ENCODE measurements at regions not wholly inside any gene's neighbourhood (a gene's known extent, or its start where the extent isn't known, plus 50 kb on each side); places are given as distances from the start of the nearest gene placed in this dataset.
A peak's percentile ranks its signal among the peaks of the same experiment; 100 is the strongest.

DNA sequence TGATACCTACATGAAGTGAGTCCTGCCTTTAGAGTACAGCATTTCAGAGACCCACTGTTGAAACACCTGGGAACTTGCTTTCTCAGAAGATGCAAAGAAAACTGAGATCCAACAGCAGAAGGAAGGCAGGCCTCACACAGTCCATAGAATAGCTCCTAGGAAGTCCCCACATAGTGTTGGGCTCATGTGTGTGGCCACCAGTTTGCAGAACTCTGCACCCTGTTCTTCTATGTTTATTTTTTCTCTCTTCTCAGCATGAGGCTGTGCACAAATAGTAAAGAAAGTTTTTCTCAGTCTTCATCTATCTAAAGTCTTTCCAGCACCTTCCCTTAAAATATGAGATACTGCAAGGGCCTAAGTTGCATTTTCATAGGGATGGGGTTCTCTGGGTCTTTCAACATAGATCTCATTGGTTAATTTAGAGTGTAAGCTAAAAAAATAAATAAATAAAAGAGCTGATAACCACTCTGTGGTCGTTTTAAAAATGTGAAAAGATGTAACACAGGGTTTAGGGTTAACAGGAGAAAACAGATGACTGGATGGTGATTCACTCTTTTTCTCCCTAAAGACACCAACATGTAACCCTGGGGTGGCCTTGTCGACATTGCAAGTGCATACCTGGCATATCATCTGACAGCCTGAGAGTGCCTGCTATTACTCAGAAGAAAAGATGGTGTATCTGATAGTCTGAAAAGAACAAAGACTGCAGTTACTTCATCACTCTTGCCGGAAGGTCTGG lies 94.6 kb downstream of the ZC3H11B start:
- Mint-ChIP-seq H3K27ac (no peak overlapping the region), H3K27me3 (ENCODE audit: low read depth) (no peaks in the 10 kb centered on the region), H3K4me3 (no peak overlapping the region), H3K36me3 (no peaks in the 10 kb centered on the region), H3K4me1 (peaks cover 8% of the 10 kb centered on the region), H3K9me3 (no peaks in the 10 kb centered on the region)
- DNase-seq (ENCODE audit: low spot score) (no peak), ATAC-seq (no peak)
- ChIA-PET POLR2A (no interaction called here), CTCF (no interaction called here)
- no peak for TF ChIP-seq ELF4 (CRISPR knock-in tag; IDR thresholded peaks at IDR 0.05; ENCODE audit: low read depth)
- TF ChIP-seq OVOL2 (CRISPR knock-in tag; IDR thresholded peaks at IDR 0.05; ENCODE audit: borderline replicate concordance) = no peak
- TF ChIP-seq NFE2L1 (CRISPR knock-in tag; IDR thresholded peaks at IDR 0.05) = no peak
- no peak for TF ChIP-seq FOXP1 (CRISPR knock-in tag; IDR thresholded peaks at IDR 0.05; ENCODE audit: borderline replicate concordance)
- no peak for TF ChIP-seq FOXK1 (CRISPR knock-in tag; IDR thresholded peaks at IDR 0.05)
- TF ChIP-seq, protein P1, sequence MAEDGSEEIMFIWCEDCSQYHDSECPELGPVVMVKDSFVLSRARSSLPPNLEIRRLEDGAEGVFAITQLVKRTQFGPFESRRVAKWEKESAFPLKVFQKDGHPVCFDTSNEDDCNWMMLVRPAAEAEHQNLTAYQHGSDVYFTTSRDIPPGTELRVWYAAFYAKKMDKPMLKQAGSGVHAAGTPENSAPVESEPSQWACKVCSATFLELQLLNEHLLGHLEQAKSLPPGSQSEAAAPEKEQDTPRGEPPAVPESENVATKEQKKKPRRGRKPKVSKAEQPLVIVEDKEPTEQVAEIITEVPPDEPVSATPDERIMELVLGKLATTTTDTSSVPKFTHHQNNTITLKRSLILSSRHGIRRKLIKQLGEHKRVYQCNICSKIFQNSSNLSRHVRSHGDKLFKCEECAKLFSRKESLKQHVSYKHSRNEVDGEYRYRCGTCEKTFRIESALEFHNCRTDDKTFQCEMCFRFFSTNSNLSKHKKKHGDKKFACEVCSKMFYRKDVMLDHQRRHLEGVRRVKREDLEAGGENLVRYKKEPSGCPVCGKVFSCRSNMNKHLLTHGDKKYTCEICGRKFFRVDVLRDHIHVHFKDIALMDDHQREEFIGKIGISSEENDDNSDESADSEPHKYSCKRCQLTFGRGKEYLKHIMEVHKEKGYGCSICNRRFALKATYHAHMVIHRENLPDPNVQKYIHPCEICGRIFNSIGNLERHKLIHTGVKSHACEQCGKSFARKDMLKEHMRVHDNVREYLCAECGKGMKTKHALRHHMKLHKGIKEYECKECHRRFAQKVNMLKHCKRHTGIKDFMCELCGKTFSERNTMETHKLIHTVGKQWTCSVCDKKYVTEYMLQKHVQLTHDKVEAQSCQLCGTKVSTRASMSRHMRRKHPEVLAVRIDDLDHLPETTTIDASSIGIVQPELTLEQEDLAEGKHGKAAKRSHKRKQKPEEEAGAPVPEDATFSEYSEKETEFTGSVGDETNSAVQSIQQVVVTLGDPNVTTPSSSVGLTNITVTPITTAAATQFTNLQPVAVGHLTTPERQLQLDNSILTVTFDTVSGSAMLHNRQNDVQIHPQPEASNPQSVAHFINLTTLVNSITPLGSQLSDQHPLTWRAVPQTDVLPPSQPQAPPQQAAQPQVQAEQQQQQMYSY (CRISPR knock-in tag; IDR thresholded peaks at IDR 0.05) = no peak
- TF ChIP-seq HMGA2 (CRISPR knock-in tag; IDR thresholded peaks at IDR 0.05) = no peak
- TF ChIP-seq, protein P2, sequence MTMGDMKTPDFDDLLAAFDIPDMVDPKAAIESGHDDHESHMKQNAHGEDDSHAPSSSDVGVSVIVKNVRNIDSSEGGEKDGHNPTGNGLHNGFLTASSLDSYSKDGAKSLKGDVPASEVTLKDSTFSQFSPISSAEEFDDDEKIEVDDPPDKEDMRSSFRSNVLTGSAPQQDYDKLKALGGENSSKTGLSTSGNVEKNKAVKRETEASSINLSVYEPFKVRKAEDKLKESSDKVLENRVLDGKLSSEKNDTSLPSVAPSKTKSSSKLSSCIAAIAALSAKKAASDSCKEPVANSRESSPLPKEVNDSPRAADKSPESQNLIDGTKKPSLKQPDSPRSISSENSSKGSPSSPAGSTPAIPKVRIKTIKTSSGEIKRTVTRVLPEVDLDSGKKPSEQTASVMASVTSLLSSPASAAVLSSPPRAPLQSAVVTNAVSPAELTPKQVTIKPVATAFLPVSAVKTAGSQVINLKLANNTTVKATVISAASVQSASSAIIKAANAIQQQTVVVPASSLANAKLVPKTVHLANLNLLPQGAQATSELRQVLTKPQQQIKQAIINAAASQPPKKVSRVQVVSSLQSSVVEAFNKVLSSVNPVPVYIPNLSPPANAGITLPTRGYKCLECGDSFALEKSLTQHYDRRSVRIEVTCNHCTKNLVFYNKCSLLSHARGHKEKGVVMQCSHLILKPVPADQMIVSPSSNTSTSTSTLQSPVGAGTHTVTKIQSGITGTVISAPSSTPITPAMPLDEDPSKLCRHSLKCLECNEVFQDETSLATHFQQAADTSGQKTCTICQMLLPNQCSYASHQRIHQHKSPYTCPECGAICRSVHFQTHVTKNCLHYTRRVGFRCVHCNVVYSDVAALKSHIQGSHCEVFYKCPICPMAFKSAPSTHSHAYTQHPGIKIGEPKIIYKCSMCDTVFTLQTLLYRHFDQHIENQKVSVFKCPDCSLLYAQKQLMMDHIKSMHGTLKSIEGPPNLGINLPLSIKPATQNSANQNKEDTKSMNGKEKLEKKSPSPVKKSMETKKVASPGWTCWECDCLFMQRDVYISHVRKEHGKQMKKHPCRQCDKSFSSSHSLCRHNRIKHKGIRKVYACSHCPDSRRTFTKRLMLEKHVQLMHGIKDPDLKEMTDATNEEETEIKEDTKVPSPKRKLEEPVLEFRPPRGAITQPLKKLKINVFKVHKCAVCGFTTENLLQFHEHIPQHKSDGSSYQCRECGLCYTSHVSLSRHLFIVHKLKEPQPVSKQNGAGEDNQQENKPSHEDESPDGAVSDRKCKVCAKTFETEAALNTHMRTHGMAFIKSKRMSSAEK (CRISPR knock-in tag; IDR thresholded peaks at IDR 0.05; ENCODE audit: borderline replicate concordance) = no peak
- no peak for TF ChIP-seq NR2C2 (CRISPR knock-in tag; IDR thresholded peaks at IDR 0.05)
- TF ChIP-seq CREM (CRISPR knock-in tag; IDR thresholded peaks at IDR 0.05) = no peak
- TF ChIP-seq, protein P3, sequence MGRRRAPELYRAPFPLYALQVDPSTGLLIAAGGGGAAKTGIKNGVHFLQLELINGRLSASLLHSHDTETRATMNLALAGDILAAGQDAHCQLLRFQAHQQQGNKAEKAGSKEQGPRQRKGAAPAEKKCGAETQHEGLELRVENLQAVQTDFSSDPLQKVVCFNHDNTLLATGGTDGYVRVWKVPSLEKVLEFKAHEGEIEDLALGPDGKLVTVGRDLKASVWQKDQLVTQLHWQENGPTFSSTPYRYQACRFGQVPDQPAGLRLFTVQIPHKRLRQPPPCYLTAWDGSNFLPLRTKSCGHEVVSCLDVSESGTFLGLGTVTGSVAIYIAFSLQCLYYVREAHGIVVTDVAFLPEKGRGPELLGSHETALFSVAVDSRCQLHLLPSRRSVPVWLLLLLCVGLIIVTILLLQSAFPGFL (CRISPR knock-in tag; IDR thresholded peaks at IDR 0.05; ENCODE audit: borderline replicate concordance) = no peak

DNA sequence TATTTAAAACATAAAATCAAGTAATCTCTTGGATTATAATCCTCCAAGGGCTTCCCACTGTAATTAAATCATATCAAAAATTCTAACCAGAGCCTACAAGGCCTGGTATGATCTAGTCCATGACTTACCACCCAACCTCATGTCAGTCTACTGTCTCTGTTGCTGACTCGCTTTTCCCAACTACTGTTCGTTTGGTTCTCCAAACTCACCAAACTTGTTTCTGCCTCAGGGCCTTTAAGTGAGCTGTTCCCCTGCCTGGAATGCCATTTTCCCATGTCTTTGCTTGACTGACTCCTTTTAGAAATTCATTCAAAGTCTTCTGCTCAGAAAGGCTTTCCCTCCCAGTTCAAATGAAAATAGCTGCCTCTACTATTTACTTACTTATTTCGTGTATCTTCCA lies 95.9 kb downstream of the ZC3H11B start:
- H3K27ac Mint-ChIP-seq = no peak overlapping the region
- no peak for DNase-seq (ENCODE audit: low spot score)

More for the DNA sequence above, 95.9 kb downstream of the ZC3H11B start:
- Mint-ChIP-seq H3K36me3 (no peaks in the 10 kb centered on the region), H3K4me3 (no peak overlapping the region), H3K27me3 (ENCODE audit: low read depth) (no peaks in the 10 kb centered on the region), H3K9me3 (no peaks in the 10 kb centered on the region), H3K4me1 (peaks cover 6% of the 10 kb centered on the region)
- no peak for TF ChIP-seq RELA (CRISPR knock-in tag; IDR thresholded peaks at IDR 0.05; ENCODE audit: borderline replicate concordance)
- TF ChIP-seq ELF4 (CRISPR knock-in tag; IDR thresholded peaks at IDR 0.05; ENCODE audit: low read depth) = no peak
- TF ChIP-seq, protein P4, sequence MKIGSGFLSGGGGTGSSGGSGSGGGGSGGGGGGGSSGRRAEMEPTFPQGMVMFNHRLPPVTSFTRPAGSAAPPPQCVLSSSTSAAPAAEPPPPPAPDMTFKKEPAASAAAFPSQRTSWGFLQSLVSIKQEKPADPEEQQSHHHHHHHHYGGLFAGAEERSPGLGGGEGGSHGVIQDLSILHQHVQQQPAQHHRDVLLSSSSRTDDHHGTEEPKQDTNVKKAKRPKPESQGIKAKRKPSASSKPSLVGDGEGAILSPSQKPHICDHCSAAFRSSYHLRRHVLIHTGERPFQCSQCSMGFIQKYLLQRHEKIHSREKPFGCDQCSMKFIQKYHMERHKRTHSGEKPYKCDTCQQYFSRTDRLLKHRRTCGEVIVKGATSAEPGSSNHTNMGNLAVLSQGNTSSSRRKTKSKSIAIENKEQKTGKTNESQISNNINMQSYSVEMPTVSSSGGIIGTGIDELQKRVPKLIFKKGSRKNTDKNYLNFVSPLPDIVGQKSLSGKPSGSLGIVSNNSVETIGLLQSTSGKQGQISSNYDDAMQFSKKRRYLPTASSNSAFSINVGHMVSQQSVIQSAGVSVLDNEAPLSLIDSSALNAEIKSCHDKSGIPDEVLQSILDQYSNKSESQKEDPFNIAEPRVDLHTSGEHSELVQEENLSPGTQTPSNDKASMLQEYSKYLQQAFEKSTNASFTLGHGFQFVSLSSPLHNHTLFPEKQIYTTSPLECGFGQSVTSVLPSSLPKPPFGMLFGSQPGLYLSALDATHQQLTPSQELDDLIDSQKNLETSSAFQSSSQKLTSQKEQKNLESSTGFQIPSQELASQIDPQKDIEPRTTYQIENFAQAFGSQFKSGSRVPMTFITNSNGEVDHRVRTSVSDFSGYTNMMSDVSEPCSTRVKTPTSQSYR (CRISPR knock-in tag; IDR thresholded peaks at IDR 0.05) = no peak
- TF ChIP-seq NFE2L1 (CRISPR knock-in tag; IDR thresholded peaks at IDR 0.05) = no peak
- no peak for TF ChIP-seq ESRRA (CRISPR knock-in tag; IDR thresholded peaks at IDR 0.05; ENCODE audit: borderline replicate concordance)
- no peak for TF ChIP-seq SOX15 (CRISPR knock-in tag; IDR thresholded peaks at IDR 0.05)
- no peak for TF ChIP-seq RORB (CRISPR knock-in tag; IDR thresholded peaks at IDR 0.05)
- TF ChIP-seq, protein P5, sequence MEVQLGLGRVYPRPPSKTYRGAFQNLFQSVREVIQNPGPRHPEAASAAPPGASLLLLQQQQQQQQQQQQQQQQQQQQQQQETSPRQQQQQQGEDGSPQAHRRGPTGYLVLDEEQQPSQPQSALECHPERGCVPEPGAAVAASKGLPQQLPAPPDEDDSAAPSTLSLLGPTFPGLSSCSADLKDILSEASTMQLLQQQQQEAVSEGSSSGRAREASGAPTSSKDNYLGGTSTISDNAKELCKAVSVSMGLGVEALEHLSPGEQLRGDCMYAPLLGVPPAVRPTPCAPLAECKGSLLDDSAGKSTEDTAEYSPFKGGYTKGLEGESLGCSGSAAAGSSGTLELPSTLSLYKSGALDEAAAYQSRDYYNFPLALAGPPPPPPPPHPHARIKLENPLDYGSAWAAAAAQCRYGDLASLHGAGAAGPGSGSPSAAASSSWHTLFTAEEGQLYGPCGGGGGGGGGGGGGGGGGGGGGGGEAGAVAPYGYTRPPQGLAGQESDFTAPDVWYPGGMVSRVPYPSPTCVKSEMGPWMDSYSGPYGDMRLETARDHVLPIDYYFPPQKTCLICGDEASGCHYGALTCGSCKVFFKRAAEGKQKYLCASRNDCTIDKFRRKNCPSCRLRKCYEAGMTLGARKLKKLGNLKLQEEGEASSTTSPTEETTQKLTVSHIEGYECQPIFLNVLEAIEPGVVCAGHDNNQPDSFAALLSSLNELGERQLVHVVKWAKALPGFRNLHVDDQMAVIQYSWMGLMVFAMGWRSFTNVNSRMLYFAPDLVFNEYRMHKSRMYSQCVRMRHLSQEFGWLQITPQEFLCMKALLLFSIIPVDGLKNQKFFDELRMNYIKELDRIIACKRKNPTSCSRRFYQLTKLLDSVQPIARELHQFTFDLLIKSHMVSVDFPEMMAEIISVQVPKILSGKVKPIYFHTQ (CRISPR knock-in tag; IDR thresholded peaks at IDR 0.05) = no peak
- no peak for TF ChIP-seq ZNF232 (CRISPR knock-in tag; IDR thresholded peaks at IDR 0.05)
- TF ChIP-seq ZNF416 (CRISPR knock-in tag; IDR thresholded peaks at IDR 0.05) = no peak
- ATAC-seq = peak; percentile 30; the same call in 1 of the 2 replicates
- ChIA-PET POLR2A (no interaction called here), CTCF (no interaction called here)
